ENCODE measurements at regions not wholly inside any gene's neighbourhood (a gene's known extent, or its start where the extent isn't known, plus 50 kb on each side); places are given as distances from the start of the nearest gene placed in this dataset.
"Not testable (repeated sequence)": the region's sequence is repeated elsewhere in the genome, so short reads cannot be mapped to it uniquely, and the experiment has no call there.

DNA sequence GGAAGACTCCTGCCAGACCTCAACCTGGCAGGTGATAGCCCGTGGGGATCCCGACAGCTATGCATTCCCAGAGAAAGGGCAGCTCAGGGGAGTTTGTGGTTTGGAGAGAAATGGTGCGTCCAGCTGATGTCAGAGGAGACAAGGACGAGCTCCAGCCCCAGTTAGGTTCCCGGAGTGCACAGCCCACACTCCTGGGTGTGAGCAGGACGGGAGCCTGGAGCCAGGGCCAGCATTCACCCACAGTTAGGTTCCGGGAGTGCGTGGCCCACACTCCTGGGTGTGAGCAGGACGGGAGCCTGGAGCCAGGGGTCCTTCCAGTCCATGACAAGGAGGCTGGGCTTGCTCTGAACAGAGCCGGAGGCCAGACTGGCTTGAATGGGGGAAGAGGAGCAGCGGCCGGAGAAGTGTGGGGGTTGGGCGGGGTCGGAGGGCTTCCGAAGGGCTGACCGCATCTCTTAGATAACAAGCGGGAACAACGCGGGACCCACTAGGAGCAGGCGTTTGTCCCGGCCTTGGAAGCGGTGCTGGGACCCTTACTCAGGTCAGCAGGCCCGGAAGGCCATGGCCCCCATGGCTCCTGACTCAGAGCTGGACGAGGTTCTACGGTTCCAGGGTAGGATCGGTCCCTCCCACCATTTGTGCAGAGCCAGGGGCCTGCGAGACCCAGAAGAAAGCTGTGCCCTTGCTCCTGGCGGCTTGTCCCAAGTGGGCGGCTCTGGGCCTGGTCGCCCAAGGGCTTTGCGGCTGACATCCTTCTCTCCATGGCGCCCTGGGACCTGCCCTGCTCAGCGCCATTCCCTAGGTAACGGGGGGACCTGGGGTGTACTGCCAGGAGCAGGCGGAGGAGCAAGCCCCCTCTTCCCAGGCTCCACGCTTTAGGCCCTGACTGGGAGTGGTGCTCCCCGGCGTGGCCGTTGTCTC, 185.6 kb downstream of the RTP5 start:
- DNase-seq, result no peak

DNA sequence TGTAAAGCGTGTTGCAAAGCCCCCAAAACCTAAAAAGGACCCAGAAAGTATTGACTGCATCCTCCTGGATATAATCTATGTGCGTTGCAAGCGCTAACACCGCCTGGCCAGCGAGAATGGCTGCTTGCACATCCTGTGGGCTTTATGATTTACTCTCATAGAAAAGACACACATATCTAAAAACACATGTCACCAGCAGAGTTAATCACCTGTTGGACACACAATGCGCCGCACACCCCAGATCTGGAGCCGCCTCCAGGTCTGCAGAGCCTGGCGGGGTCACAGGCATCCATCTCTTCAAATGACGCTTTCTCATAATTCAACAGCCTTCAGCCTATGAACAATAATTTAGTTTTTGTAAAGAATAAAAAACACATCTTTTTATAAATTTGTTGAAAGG, 186.5 kb downstream of the RTP5 start:
- DNase-seq, result no peak

DNA sequence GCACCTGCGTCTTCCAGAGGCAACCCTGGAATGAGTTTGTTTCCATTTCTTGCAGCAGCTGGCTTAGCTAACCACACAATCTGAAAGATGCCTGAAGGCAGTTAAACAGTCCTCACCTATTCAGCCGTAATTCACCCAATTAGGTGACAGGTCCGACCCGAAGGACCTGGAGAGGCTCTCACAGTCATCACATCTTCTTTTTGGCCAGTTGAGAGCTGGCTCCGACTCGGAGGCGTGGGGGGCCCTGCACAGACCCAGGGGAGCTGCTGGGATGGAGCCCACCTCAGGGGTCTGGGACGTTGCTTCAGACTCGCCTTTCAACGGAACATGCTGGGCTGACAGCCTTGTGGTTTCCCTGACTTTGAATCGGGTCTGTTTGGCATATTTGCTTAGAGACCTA, 187.3 kb downstream of the RTP5 start:
- DNase-seq, result no peak

DNA sequence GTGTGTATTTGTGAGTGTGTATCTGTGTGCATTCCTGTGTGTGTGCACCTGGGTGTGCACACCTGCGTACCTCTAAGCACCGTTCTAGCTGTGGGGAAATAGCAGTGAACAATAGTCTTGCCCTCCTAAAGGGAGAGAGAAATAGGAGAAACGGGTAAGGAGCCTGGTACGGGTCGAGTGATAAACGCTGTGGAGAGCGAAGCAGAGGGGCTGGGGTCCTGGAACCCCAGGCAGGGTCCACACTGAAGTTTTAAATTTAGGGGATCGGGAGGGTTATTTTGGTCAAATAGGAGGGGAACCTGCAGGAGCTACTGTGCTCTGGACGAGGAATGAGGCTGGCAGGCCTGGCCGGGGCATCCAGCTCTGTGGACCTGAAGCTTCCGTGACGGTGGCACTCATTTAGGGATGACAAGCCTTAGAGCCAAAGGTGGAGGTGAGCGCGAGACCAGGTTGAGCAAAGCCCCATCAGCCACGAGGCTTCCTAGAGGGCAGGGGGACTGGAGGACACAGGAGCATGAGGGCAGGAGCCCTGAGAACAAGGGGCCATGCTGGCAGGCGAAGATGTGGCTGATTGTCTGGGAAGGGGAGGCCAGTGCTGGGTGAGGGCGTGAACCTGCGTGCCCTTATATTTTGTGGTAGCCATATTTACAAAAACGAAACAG, 188.0 kb downstream of the RTP5 start:
- no peak for DNase-seq

DNA sequence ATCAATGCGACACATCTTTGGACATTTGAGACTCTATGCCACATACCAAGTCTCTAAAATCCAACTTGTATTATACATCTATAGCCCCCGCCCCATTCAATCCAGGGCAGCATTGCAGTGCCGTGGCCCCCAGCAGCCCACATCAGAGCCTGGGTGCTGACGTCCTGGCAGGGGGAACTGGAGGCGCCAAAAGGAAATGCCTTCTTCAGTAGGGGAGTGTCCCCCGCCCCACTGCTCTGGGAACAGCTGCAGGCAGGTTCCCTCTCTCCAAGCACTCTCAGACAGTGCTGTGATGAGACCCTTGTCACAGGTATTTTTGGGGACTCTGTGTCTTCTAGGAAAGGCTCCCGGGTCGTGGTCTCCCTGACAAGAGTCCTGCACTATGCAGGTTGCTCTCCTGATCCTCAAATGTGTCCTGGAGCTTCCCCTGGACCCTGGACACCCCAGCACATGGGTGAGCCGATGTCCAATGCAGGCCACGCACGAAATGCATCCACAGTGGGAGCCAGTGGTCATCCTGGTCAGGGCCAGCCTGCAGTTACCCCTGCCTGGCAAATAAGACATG, 188.7 kb downstream of the RTP5 start:
- DNase-seq, result no peak

DNA sequence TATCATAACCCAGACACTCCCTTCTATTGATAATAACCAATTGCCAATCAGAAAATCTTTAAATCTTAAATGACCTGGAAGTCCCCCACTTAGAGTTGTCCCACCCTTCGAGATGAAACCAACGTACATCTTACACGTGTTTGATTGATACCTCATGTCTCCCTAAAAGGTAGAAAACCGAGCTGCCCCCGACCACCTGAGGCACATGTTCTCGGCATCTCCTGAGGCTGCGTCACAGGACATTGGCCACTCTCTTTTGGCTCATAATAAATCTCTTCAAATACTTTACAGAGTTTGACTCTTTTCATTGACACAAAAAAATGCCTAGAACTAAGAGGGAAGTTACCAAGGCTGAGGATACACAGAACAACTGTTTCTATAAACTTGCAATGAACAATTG, 190.0 kb downstream of the RTP5 start:
- DNase-seq, result no peak

DNA sequence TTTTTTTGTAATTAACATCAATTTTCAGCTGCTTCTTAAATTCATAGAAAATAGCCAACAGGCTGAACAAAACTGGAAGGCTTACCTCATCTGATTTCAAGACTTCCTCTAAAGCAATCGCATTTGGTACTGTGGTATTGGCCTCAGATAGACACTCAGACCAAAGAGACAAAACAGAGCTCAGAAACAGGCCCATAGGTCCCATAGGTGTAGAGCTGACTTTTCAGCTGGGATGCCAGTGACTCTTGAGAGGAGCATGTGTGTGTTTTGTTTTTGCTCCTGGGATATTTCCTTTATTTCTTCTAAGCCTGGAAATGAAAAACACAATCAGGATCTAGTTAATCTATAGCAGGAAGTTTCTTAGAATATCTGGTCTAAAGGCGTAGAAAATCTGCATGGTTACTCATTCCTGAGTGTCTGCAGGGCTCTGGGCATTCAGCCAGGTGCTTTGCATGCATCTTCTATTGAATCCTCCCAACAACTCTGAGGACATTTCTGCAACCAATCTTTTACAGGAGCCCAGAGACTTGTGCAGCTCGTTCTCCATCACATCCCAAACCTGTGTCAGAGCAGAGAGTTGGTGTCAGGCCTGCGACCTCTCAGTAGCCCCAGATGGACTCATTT, 190.8 kb downstream of the RTP5 start:
- DNase-seq, result no peak

DNA sequence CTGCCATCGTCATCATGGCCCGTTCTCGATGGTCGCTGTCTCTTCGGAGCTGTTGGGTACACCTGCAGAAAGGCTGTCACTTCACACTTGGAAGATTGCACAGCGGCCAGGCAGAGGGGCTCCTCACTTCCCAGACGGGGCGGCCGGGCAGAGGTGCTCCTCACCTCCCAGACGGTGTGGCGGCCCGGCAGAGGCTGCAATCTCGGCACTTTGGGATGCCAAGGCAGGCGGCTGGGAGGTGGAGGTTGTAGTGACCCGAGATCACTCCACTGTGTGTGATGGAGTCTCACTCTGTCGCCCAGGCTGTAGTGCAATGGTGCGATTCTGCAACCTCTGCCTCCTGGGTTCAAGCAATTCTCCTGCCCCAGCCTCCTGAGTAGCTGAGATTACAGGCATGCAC, 192.4 kb downstream of the RTP5 start:
- DNase-seq, result not testable (repeated sequence)

DNA sequence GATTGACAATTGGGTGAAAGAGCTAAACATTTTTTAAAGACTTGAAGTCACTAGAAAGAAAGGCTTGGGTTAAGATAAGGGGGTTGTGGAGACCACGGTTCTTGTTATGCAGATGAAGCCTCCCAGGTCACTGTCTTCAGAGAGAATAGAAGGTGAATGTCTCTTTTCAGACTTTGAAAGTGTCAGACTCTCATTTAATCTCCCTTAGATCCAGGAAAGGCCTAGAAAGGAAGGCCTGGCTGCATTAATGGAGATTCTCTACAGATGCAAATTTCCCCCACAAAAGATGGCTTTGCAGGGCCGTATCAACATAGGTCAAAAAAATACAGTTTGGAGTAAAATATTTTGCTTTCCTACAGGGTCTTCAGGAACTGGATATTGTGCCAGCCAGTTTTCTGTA, 193.9 kb downstream of the RTP5 start:
- DNase-seq, result no peak

DNA sequence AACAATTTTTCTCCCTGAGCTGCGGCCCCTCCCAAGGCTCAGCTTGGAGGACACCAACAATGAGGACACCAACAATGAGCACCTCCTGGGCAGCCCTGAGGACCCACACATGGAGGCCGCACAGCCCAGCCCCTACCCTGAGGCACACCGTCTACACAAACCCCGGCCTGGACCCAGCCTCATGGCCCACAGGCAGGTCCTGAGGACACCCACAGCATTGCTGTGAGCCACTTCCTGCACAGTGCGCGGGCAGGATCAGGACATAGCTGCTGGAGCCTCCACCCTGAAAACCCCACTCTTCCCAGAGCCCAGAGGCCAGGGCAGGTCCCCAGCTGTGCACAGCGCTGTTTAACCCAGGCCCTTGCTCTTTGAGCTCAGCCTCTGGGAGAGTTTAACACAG, 194.3 kb downstream of the RTP5 start:
- no peak for DNase-seq

DNA sequence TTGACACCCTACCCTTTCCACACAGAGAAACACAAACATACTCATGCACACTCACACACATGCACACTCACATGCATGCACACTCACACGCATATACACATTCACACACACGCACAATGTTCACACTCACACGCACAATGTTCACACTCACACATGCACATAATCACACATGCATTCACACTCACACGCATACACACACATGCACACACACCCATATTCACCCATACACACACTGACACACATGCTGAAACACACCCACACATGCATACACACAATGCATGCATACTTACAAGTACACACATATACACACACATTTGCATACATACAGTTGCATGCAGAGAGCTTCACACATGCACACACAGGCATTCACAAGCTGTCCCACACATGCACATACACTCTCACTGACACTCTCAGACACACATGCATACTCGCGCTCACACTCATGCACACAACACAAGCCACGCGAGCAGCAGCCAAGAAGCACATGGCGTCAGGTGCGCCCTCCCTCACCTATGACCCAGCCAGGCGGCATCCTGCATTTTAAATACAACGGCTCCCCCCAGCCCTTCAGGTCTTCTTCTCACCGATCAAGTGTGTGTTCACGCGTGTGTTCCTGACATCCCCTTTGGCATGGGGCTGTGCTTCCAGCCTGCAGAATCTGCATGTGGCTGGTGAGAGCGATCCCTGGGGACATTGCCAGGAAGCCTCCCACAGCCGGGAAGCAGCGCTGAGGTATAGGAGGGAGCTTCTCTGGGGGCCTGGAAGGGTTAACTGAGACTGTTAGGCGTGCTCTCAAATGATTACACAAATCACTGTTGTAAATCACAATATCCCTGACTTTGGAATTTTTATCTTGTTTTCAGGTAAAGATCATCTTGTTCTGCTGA, 195.1 kb downstream of the RTP5 start:
- DNase-seq, result no peak

DNA sequence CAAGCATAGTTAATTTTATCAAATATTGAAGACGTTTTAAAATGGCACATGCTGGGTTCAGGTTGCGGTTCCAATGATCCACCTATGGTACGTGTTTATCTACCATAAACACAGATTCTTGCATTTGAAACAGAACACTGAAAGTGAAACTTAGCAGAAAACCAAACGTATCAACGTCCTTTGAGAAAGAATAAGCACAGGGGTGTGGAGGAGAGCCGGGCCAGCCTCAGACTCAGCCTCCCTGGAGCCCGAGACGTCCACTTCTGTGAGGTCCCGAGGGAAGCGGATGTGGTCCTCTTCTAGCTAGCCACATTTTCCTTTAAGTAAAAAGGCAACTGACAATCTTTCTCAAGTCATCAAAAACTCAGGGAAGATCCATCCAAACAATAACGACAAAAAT, 195.9 kb downstream of the RTP5 start:
- DNase-seq, result no peak

DNA sequence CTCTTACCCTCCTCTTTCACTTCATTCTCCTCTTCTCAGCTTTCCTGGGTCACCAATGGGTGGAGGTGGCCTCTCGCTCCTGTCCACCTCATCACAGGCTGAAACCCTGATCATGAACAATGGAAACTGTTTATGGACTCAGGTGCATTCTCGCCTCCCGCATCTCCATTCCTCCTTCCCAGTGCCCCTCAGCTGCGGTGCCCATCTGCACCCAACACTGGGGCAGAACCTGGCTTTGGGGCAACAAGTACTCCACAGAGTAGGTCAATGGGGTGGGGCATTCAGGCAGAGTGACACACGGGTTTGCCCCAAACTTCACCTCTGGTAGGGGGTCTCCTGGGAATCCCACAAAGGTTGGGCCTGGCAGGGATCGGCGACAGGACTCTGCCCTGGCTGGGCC, 199.5 kb downstream of the RTP5 start:
- DNase-seq, result no peak

DNA sequence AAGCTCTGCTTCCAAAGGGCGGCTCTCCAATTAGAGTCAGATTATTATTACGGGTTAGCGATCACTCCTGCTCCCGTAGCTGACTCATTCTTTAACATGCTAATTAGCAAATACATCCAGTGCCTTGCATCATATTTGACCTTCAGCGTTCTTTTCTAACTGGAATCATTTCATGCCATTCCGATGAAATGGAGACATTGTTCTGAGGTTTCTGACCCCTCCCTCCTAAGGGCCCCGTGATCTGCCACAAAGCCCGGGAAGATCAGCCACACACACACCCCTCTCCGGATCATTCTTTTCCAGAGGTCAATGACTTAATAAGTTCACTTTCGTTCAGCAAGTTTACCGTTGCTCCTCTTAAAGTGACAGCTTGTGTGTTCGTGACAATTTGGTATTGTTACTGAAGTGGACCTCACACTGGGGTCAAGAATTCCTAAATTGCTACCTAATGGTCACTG, 200.4 kb downstream of the RTP5 start:
- not testable (repeated sequence) for DNase-seq

DNA sequence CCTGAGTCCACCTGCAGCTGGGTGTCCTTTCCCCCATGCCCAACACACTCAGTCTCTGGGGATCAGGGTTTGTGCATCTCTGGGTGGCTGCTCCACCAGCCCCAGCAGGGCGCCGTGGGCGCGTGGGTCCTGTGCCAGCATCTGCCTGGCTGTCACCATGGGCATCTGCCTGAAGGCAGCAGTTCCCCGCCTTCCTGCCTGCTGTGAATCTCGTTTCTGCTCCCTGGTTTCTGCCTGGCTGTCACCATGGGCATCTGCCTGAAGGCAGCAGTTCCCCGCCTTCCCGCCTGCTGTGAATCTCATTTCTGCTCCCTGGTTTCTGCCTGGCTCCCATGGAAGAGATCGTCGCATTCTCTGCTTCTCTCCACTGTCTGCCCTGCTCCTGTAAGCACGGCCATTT, 201.2 kb downstream of the RTP5 start:
- DNase-seq, result not testable (repeated sequence)

DNA sequence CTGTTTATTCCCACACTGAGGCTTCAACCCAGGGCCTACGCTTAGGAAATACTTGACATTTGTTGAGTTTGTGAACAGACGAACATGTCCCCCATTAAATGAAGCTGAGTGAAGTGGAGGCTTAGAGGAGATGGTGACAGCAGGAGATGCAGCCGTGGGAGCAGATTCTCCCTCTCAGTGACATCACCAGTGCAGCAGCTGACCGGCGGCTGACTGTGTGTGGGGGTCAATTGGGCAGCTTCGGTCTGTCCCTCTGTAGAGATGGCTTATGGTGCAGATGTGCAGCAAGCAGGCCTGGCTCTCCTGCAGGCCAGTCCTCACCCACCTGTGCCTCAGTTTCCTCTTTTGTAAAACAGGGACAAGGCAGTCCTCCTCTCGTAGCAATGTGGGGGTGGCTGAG, 201.8 kb downstream of the RTP5 start:
- DNase-seq, result not testable (repeated sequence)

DNA sequence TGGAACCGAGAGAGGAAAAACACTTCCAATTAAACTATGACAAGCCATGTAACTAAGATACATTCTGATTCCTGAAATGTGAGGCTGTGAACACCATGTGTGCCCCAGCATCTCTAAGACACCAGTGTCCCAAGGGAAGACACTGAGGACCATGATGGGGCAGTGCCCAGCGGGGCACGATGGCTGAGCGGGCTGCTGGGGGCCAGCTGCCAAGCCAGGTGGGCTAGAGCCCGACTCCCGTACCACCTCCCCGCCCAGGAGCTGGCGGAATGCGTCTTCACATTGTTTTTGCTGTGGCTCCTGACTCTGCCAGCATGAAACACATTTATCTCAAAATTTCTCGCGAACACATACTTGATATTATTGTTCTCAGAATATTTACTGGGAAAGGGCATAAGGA, 202.4 kb downstream of the RTP5 start:
- not testable (repeated sequence) for DNase-seq

DNA sequence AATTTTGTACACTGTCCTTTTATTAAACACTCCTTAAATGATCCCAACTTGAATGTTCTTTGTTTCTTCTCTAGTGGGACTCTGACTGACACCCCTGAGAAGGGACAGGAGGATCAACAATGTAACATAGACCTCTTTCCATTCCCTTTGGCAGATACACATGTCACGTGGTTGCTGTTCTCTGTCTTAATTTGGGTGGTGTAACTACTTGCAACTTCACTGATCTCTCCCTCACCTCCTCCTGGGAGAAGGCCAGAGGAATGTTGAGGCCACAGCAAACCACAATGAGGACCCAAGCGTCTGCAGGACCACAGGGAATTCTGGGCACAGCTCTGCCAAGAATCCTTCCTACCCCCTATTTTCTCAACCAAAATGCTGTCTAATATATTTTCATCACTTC, 205.6 kb downstream of the RTP5 start:
- no peak for DNase-seq

DNA sequence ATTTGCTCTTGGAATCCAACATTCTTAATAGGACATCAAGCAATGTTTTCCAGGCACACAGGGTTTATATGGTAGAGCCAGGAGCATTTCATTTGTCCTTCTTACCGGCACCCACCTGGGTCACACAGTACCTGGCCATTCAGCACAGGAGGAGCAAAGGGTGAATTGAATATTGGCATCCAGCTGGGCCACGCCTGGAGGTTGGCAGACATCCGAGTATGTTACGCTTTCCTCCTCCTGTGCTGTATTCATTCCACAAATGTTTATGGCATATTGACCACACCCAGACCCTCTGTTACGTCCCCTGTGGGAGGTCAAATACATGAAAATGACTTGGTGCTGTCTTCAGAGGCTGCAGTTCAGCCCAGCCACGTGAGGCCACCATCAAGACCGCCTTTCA, 206.2 kb downstream of the RTP5 start:
- no peak for DNase-seq

DNA sequence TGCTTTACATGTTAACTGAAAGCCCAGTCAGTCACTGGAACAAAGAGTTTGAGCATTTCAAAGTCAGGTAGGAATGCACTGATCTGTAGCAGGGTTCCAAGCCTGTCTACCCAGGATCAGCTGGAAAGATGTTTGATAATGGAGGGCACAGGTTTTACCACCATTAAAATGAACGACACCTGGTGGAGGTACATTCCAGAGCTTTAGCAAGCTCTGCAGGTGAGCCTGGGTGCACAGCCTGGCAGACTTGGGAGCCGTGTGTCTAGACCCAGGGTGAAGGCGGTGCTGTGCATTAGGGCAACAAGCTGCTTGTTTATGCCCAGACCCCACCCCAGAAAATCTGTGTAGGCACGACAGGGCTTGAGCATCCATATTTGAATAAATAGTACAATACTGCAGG, 206.7 kb downstream of the RTP5 start:
- not testable (repeated sequence) for DNase-seq

DNA sequence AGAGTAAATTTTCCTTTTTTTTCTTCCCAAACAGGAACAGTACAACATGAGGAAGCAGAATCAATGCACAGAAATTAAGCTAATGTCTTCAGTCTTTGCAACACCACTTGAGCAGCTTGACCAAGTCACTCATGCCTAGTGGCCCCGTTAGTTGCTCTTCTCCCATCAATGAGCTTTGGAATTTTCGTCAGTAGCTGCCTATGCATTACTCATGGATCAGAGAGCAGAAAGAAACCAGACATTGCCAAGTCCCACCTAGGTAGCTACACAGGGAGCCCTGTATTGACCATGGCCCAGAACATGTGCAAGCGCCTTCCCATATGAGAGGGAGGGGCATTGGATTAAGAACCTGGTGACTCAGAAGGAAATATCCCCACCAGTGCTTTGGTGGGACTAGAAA, 208.9 kb downstream of the RTP5 start:
- not testable (repeated sequence) for DNase-seq

DNA sequence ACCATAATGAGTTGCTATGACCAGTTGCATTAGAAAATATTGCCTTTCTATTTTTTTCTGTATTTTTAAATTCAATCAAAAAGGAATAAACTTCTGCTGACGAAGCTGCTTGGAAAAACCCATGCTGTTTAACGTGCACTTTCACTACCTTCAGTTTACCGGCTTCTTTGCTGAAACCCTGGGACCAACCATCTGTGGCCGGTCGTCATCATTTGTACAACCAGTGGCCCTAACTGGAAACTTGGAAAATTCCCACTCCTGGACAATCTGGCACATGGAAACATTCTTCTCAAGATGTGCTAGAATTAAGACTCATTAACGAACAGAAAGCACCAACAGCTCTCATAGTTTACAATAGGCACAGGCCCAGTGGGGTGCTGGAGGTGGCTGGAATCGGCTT, 210.3 kb downstream of the RTP5 start:
- DNase-seq, result not testable (repeated sequence)

Measured in activated CD8-positive, alpha-beta memory T cell treated with anti-CD3 and anti-CD28 coated beads, Interleukin-2, amount 50 U/mL, for 4 hours (primary cell).